GM12878 (cell line): ENCODE measurements at regions not wholly inside any gene's neighbourhood (a gene's known extent, or its start where the extent isn't known, plus 50 kb on each side); places are given as distances from the start of the nearest gene placed in this dataset.

Experiments used
- ATAC-seq: fragments of 200-7000 bp; cut with Tn5 transposase; 3 replicates; pipeline ENCODE4 v1.9.1; 2020; ENCODE audit warnings: mild to moderate bottlenecking, moderate library complexity
- BruUV-seq: library from RNA; stranded (reverse); fragments of 400-500 nt; replicated peaks from 2 replicates; lab custom pipeline; 2021; lab: Mats Ljungman, UMichigan
- CTCF ChIA-PET: fragments of 300-600 bp; sonication (Branson Sonifier 250); formaldehyde crosslinking; extraction: SDS; loops from one replicate; lab custom pipeline; 2021; ENCODE audit warnings: inconsistent platforms; lab: Yijun Ruan, JAX
- POLR2A ChIA-PET: fragments of 350-600 bp; formaldehyde crosslinking; extraction: SDS; loops from one replicate; lab custom pipeline; 2021; ENCODE audit warnings: inconsistent platforms; lab: Charles Lee
- RAD21 ChIA-PET: fragments of 300-600 bp; sonication (Branson Sonifier 250); formaldehyde crosslinking; loops from one replicate; lab custom pipeline; 2023; ENCODE audit warnings: antibody characterized with exemption; ENCODE audit not compliant: unreplicated experiment; lab: Charles Lee
- SMC1A ChIA-PET: fragments of 300-600 bp; sonication (Branson Sonifier 250); formaldehyde crosslinking; loops from one replicate; lab custom pipeline; 2023; ENCODE audit not compliant: unreplicated experiment, uncharacterized antibody; lab: Charles Lee
- DNase-seq: peaks from one replicate; pipeline ENCODE4 v3.0.0-alpha.2; 2011; ENCODE audit warnings: low read depth, low spot score
- FAIRE-seq: peaks from 3 replicates; lab custom pipeline; 2011; peaks lifted over from hg19 to GRCh38; lab: Jason Lieb, UNC
- H2AFZ ChIP-seq: 2 replicates; pipeline ENCODE4 v1.6.0; 2011; ENCODE audit warnings: low read depth, low read length, control low read depth; ENCODE audit not compliant: control insufficient read depth
- H3K27ac ChIP-seq: 2 replicates; pipeline ENCODE4 v1.5.1; 2011; ENCODE audit warnings: control low read depth; ENCODE audit not compliant: control insufficient read depth, insufficient read depth
- H3K27me3 ChIP-seq, 2 experiments: replicated peaks in 1 of 2; 2 replicates each; pipeline versions ENCODE4 v1.6.0 to v1.6.1; 2011; ENCODE audit warnings: low read length in 1 of 2; ENCODE audit not compliant: control insufficient read depth in 2 of 2, insufficient read depth in 2 of 2
- H3K36me3 ChIP-seq, 2 experiments: 2 replicates each; pipeline ENCODE4 v1.5.1; 2011; ENCODE audit warnings: low read length in 1 of 2; ENCODE audit not compliant: control insufficient read depth in 2 of 2, insufficient read depth in 2 of 2
- H3K4me1 ChIP-seq: 2 replicates; pipeline ENCODE4 v1.6.1; 2011; ENCODE audit warnings: mild to moderate bottlenecking, low read length, moderate library complexity, mixed read lengths; ENCODE audit not compliant: control insufficient read depth, insufficient read depth
- H3K4me2 ChIP-seq: 2 replicates; pipeline ENCODE4 v1.6.0; 2011; ENCODE audit warnings: control low read depth; ENCODE audit not compliant: control insufficient read depth, insufficient read depth
- H3K4me3 ChIP-seq: fragments of 200-600 bp; sonication (generic); 2 replicates; pipeline ENCODE4 v1.5.1; 2016
- H3K79me2 ChIP-seq: 2 replicates; pipeline ENCODE4 v1.6.0; 2011; ENCODE audit warnings: low read length; ENCODE audit not compliant: control insufficient read depth, insufficient read depth
- H3K9ac ChIP-seq: 2 replicates; pipeline ENCODE4 v1.8.0; 2011; ENCODE audit warnings: low read length, control low read depth, mixed read lengths; ENCODE audit not compliant: control insufficient read depth, insufficient read depth
- H3K9me3 ChIP-seq: replicated peaks from 3 replicates; pipeline ENCODE4 v1.5.1; 2011; ENCODE audit warnings: mild to moderate bottlenecking, low read length; ENCODE audit not compliant: control insufficient read depth, insufficient read depth
- H4K20me1 ChIP-seq: 2 replicates; pipeline ENCODE4 v1.6.0; 2011; ENCODE audit not compliant: control insufficient read depth, insufficient read depth
- HDGF ChIP-seq: fragments of 450-650 bp; IDR thresholded peaks from 2 replicates; pipeline ENCODE4 v1.6.1; 2016; ENCODE audit warnings: antibody characterized with exemption
- WGBS: methylation state at CpG from one replicate; pipeline ENCODE4 v1.1.6; 2016; ENCODE audit warnings: low lambda C conversion rate; ENCODE audit not compliant: insufficient replicate concordance, insufficient coverage; ENCODE audit errors: missing lambda C conversion rate; 5-methylcytosine and 5-hydroxymethylcytosine counted together
- in situ Hi-C: fragments of 300-500 bp; cut with MboI; formaldehyde crosslinking; loops from 9 replicates; pipeline ENCODE4 v1.14.3; 2018; ENCODE audit warnings: mixed read lengths
- intact Hi-C: fragments of 100-400 bp; cut with micrococcal nuclease; formaldehyde crosslinking; loops from one replicate; pipeline ENCODE4 v1.14.2; 2022; ENCODE audit not compliant: unreplicated experiment
- TF ChIP-seq, protein P1 (sequence below): fragments of 150-350 bp; IDR thresholded peaks from 2 replicates; pipeline ENCODE4 v1.6.1; 2016; ENCODE audit warnings: low read depth, low read length
- TF ChIP-seq, protein P2 (sequence below): fragments of 450-650 bp; IDR thresholded peaks from 2 replicates; pipeline ENCODE4 v1.6.1; 2017; ENCODE audit warnings: mild to moderate bottlenecking

DNA sequence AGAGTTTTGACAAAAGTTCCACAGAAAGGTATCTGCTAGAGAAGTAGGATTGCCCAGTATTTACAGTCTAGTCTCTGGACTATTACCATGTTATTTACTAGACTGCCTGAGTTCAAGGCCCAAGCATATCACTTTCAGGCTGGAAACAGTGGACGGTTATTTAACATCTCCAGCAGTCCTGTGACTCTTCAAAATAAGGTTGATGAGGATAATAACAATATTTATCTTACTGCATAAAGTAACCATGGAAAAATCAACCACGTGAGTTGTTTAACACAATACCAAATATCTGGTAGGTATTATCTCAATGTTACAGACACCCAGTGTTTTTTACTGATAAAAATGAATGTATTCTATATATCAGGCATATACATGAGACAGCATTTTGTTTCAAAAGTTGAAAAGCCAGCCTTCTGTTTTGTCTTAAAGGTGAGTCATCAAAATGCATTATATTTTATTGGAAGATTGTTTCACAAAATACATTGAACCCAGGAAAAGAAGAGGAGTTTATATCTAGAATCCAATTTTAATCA lies 535.8 kb downstream of the TBL1XR1 start:
- ATAC-seq (no peak), FAIRE-seq (no peak), DNase-seq (no peak)
- Histone ChIP-seq H3K27me3 (no peaks in the 10 kb centered on the region), H3K79me2 (no peaks in the 10 kb centered on the region), H3K4me2 (no peak overlapping the region), H3K9me3 (no peaks in the 10 kb centered on the region), H2AFZ (no peak overlapping the region), H4K20me1 (no peaks in the 10 kb centered on the region), H3K4me1 (no peaks in the 10 kb centered on the region), H3K9ac (no peak overlapping the region), H3K4me3 (no peak overlapping the region), H3K27ac (no peak overlapping the region), H3K36me3 (no peaks in the 10 kb centered on the region)
- TF ChIP-seq, protein P1, sequence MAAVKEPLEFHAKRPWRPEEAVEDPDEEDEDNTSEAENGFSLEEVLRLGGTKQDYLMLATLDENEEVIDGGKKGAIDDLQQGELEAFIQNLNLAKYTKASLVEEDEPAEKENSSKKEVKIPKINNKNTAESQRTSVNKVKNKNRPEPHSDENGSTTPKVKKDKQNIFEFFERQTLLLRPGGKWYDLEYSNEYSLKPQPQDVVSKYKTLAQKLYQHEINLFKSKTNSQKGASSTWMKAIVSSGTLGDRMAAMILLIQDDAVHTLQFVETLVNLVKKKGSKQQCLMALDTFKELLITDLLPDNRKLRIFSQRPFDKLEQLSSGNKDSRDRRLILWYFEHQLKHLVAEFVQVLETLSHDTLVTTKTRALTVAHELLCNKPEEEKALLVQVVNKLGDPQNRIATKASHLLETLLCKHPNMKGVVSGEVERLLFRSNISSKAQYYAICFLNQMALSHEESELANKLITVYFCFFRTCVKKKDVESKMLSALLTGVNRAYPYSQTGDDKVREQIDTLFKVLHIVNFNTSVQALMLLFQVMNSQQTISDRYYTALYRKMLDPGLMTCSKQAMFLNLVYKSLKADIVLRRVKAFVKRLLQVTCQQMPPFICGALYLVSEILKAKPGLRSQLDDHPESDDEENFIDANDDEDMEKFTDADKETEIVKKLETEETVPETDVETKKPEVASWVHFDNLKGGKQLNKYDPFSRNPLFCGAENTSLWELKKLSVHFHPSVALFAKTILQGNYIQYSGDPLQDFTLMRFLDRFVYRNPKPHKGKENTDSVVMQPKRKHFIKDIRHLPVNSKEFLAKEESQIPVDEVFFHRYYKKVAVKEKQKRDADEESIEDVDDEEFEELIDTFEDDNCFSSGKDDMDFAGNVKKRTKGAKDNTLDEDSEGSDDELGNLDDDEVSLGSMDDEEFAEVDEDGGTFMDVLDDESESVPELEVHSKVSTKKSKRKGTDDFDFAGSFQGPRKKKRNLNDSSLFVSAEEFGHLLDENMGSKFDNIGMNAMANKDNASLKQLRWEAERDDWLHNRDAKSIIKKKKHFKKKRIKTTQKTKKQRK = no peak
- TF ChIP-seq, protein P2, sequence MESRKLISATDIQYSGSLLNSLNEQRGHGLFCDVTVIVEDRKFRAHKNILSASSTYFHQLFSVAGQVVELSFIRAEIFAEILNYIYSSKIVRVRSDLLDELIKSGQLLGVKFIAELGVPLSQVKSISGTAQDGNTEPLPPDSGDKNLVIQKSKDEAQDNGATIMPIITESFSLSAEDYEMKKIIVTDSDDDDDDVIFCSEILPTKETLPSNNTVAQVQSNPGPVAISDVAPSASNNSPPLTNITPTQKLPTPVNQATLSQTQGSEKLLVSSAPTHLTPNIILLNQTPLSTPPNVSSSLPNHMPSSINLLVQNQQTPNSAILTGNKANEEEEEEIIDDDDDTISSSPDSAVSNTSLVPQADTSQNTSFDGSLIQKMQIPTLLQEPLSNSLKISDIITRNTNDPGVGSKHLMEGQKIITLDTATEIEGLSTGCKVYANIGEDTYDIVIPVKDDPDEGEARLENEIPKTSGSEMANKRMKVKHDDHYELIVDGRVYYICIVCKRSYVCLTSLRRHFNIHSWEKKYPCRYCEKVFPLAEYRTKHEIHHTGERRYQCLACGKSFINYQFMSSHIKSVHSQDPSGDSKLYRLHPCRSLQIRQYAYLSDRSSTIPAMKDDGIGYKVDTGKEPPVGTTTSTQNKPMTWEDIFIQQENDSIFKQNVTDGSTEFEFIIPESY = no peak
- no peak for TF ChIP-seq HDGF
- POLR2A ChIA-PET = no interaction called here
- in situ Hi-C loops (no loop called here), intact Hi-C loops (loop anchor here (5.0 kb wide), 1 partner anchor 144 kb away; no protein-coding TSS in a partner anchor)
- 44% methylated on average over 2 of the region's 2 CpGs for WGBS
- no TSS peak for BruUV-seq
- CTCF ChIA-PET = no interaction called here
- SMC1A ChIA-PET = no interaction called here
- RAD21 ChIA-PET = no interaction called here
